Heart left ventricle (tissue), 13 donors: ENCODE measurements at regions not wholly inside any gene's neighbourhood (a gene's known extent, or its start where the extent isn't known, plus 50 kb on each side); places are given as distances from the start of the nearest gene placed in this dataset.

Experiments
- CTCF ChIP-seq, 12 donors: fragments of 200-600 bp; sonication (generic) in 4 of 12; IDR thresholded peaks; one replicate each; pipeline versions ENCODE4 v1.5.0 to v1.8.0; 2018 to 2022; ENCODE audit warnings: antibody characterized with exemption in 12 of 12, mild to moderate bottlenecking in 5 of 12
- POLR2A ChIP-seq, 2 donors: fragments of 450-650 bp; IDR thresholded peaks; one replicate each; pipeline ENCODE4 v1.6.1; 2017; ENCODE audit warnings: antibody characterized with exemption in 2 of 2, mild to moderate bottlenecking in 2 of 2, moderate library complexity in 2 of 2
- donor health status: ischemic (EF 13 %, LVEDD 7.1; RV severe dilation, severe dysfunction).
- donor health status: DM: no; HTN: yes; CAD: no.
- donor health status: DM: no; HTN: no; CAD: no.
- donor health status: ischemic (EF 25% LVEDD 6.9; RV normal size, moderate dysfunction).
- donor health status: ischemic (EF 25% LVEDD 5.7; RV mildly dilated, moderate dysfunction).
- donor health status: ischemic (EF 35%, LVEDD 5.7; RV mildly dilated, moderate dysfunction).
- donor health status: nonischemic (EF 11% LVEDD 7.7; RV severe dilation, severe dysfunction).
- donor health status: DM: yes; HTN: yes; CAD: no.
- donor health status: PGD.
- donor health status: ischemic (EF 29% LVEDD 5.4; RV normal size, mild dysfunction).
- donor health status: nonischemic (EF 23%, LVEDD 6.1; RV moderate dilation, normal function).

- TF ChIP-seq CTCF (IDR thresholded peaks at IDR 0.05) (no peak), POLR2A (IDR thresholded peaks at IDR 0.05) (no peak)
These were observed 524.5 kb downstream of the BMP2 start for GRCh38 chr20:7291946-7292345.
